Limb (tissue), 2 donors: ENCODE measurements at regions not wholly inside any gene's neighbourhood (a gene's known extent, or its start where the extent isn't known, plus 50 kb on each side); places are given as distances from the start of the nearest gene placed in this dataset.
A peak's percentile ranks its signal among the peaks of the same experiment; 100 is the strongest.
"Not testable (repeated sequence)": the region's sequence is repeated elsewhere in the genome, so short reads cannot be mapped to it uniquely, and the experiment has no call there.

Experiments used
- DNase-seq, 2 donors: peaks; one replicate each; pipeline ENCODE4 v3.0.0-alpha.2; 2016; ENCODE audit errors: extremely low spot score in 2 of 2

DNA sequence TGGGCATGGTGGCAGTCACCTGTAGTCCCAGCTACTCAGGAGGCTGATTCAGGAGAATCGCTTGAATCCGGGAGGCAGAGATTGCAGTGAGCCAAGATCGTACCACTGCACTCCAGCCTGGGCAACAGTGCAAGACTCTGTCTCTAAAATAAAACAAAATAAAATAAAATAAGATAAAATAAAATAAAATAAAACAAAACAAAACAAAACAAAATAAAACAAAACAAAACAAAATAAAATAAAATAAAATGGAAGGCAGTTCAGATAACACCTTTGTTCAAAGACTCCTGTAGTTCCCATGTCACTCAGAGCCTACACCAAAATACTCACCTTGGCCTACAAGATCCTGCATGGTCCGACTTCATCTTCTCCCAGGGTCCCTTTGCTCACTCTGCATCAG lies 61.3 kb downstream of the SYF2 start:
- not testable (repeated sequence) for DNase-seq

DNA sequence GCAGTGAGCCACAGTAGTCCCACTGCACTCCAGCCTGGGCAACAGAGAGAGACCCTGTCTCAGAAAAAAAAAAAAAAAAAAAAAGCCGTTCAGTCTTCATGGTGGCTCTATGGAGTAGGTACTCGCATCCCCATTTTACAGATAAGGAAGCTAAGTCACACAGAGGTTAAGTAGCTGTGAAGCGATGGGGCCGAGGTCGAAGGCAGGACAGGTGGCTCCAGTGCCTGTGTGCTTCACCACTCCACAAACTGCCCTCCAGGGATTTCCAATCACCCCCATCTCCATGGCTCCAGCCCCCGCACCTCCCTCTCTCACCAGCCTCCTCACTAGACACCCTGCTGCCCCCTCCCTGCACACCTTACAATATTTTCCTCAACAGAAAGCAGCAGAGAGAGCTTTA lies 61.9 kb downstream of the SYF2 start:
- DNase-seq, result no peak

DNA sequence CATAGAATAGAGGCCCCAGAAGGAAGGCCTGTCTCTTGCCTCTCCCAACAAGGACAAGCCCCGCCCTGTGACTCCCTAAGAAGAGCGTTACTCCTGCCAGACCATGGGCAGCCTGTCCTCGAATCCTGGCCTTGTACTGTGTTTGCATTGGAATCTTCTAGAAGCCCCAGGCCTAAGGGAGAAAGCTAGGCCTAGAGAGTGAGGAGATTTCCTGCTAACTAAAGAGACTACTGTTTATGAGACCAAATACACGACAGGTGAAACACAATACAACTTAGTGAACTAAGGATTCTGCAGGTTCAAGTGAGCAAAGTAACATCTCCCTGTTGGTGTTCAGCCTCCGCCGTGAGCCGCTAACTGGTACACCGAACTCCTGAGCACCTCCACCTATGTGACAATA lies 62.7 kb downstream of the SYF2 start:
- DNase-seq, result no peak

DNA sequence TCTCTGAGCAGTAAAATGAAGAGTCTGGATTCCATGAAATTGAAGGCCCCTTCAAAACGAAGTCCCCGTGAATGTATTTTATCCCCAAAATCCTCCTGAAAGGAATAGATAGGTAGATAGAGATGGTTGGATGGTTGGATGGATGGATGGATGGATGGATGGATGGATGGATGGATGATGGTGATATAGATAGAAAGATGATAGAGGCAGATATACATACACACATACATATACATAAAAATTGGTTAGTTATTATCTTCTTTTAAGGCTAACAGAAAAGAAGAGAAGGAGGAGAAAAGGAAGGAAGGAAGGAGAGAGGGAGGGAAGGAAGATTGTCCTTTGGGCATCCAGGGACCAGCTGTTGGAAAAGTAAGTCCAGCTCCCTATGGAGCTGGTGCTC lies 63.1 kb downstream of the SYF2 start:
- DNase-seq, result no peak

DNA sequence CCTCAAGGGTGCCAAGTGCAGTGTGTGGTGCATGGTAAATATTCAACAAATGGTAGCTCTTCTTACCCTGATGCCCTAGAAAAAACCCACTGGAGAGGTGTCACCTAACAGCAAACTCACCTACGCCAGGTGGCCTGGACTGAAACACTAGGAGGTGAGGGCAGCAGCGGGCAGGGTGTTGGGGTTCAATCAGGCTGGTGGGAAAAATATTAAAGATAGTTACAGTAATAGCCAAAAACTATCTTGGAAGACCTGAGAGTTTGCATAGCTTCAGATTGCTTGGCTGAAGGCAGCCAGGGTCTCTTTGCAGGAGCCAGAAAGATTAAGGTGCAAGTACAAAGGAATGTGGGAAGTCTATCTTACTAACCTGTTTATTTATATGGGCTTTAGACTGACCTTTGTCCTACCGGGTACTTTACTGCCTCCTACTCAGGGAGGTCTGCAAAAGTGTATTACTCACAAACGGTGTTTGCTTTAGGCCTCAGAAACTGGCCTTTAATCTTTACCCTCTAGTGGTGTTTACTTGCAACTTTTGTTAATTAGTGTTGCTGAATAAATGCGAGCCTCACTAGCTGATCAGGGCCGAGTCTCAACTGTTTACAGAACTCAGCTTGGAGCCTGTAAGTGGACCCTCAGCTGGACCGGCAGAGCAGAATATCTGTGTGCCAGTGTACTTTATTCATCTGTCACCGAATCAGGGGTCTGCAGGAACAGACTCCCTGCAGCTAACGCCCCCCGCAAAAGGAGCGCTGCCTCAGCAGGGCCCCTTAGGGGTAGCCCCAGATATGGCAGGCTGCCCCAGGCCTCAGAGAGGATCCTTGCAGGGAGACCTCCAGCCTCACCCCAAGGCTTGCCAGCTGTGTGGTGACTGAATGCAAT lies 63.9 kb downstream of the SYF2 start:
- no peak for DNase-seq

DNA sequence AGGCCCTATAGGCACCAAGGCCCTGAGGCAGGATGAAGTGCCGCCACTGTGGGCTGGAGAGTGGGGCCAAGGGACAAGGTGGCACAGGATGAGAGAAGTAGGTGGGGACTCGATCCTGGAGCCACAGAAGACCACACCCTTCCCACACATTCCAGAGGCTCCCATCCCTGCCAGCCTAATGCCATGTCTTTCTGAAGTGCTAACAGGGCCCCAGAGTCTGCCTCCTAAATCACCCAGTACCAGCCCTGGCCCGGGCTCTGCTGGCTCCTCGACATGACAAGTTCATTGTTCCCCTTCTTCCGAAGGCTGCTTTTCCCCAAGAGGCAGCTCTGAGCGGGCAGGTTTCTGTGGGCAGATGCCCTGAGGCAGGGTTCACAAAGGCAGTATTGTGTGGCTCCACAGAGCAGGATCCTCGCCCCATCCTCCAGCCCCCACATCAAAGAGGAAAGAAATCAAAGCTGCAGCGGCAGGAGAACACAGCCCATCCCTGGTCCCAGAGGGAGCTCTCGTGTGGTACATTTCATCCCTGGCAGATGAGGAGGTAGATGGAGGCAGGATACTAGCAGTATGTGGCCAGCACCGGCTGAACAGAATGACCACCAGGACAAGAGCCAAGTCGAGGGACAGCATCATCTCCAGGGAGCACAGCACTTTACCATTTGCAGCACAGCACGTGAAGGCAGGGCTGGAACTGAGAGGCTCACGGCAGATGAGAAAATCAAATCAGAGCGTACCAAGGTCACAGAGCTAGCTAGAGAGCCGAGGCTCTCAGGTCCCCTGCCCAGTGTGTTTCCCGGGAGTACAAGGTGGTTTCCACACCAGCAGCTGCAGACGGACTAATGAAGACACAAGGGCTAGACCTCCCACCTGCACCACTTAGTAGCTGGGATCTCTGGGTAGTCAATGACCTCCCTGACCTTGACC lies 64.8 kb downstream of the SYF2 start:
- no peak for DNase-seq

DNA sequence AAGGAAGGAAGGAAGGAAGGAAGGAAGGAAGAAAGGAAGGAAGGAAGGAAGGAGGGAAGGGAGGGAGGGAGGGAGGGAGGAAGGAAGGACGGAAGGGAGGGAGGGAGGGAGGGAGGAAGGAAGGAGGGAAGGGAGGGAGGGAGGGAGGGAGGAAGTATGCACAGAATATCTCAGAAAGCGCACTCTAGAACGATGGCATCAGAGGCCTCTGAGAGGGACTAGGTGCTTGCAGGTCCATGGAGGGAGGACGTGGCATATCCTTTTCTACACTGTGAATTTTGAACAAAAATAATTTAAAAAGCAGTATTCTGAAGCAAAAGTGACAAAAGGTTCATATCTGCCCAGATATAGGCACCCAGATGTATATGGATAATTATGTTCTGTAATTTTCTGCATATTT lies 65.5 kb downstream of the SYF2 start:
- DNase-seq, result no peak

DNA sequence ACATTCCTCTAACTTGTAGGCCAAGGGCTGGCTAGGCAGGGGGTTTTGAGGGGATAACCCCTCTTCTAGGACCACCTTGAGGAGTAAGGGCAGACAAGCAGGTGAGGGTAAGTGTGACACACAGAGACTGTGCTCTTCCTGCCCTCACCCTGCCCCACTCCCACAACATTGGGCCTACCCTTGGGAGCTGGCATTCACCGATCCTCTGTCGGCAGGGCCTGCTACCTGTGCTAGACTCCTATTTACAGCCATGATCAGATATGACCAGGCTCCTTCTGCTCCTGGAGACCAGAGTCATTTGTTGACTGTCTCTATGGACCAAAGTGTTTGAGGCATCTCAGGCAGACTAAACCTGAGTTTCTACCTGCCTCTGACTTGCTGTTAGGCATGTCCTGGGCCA lies 68.3 kb downstream of the SYF2 start:
- no peak for DNase-seq

DNA sequence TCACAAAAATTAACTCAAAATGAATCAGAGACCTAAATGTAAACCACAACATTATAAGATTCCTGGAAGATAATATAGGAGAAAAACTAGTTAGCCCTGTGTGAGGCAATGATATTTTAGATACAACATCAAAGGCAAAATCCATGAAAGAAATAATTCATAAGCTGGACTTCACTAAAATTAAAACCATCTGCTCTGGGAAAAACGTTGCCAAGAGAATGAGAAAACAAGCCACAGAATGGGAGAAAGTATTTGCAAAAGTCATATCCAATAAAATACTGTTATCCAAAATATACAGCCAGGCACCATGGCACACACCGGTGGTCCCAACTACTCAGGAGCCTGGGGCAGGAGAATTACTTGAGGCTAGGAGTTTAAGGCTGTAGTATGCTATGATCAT lies 70.3 kb downstream of the SYF2 start:
- no peak for DNase-seq

DNA sequence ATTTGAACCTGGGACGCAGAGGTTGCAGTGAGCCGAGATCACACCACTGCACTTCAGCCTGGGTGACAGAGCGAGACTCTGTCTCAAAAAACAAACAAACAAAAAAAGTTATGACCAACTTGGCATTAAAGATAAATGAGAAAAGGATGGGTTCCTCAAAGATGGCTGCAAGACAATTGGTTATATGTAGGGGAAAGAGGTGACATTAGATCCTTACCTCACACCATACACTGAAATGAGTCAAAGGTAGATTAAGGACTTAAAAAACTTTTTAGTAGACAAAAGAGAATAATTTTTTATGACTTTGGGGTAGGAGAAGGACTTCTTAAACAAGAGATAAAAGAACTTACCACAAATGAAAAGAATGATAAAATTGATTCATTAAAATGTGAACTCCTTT lies 74.5 kb downstream of the SYF2 start:
- no peak for DNase-seq

DNA sequence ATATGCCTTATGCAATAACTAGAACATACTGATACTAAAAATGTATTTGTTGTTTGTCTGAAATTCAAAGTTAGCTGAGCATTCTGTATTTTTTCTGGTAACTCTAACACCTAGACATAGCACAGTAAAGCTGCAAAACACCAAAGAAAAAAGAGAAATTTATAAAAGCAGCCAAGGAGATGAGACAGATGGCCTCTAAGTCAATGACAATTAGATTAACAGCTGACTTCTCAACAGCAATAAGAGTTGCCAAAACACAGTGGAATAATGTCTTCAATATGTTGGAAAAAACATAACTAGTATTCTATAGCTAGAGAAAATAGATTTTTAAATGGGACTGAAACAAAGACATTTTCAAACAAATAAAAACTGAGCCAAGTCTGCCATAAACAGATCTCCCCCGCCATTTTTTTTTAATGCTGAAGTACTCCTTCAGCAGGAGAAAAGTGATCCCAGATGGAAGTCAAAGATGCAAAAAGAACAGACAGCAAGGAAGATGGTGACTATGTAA lies 81.3 kb downstream of the SYF2 start:
- peak in 1 of 2 donors; percentile 47 for DNase-seq

DNA sequence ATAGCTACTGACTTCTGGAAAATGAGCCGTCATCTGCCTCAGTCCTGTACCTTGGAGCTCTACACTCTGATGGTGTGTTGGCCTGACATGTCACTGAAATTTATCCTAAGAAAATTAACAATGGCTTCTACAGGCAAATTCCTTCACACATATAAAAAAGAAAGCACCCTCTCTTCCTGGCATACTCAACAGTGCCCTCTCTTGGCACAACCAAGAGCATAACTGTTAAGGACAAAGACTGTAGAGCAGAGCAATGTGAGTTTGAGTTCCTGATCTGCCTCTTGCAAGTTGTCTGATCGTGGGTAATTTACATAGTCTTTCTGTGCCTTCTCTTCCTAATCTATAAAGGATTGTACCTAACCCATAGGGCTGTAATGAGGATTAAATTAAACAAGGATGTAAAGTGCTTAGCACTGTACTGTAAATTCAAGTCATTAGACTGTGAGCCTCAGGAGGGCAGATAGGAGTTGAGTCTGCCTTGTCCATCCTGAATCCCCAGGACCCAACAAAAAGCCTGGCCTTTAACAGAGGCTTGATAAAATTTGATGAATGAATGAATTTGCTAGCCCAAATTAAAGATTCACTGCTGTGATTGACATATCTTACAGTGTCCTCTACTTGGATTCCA lies 83.5 kb downstream of the SYF2 start:
- no peak for DNase-seq

DNA sequence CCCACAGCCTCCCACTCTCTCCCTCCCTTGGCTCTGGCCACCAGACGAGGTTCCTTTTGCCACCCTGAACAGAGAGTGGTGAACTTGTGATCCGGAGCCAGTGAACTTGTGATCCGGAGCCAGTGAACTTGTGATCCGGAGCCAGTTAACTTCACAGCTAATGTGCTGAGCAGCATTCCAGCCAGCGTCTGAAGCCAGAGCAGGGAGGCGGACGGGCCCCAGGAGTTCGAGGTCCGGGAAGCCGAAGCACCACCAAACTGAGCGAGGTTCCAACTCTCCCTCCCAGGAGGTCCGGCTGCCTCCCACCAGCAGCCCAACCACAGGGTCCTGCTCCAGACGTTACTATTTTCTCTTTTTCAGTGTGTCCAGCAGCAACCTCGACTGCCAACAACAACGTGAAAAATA lies 85.8 kb downstream of the SYF2 start:
- peak; percentile 16 to 41 for DNase-seq

DNA sequence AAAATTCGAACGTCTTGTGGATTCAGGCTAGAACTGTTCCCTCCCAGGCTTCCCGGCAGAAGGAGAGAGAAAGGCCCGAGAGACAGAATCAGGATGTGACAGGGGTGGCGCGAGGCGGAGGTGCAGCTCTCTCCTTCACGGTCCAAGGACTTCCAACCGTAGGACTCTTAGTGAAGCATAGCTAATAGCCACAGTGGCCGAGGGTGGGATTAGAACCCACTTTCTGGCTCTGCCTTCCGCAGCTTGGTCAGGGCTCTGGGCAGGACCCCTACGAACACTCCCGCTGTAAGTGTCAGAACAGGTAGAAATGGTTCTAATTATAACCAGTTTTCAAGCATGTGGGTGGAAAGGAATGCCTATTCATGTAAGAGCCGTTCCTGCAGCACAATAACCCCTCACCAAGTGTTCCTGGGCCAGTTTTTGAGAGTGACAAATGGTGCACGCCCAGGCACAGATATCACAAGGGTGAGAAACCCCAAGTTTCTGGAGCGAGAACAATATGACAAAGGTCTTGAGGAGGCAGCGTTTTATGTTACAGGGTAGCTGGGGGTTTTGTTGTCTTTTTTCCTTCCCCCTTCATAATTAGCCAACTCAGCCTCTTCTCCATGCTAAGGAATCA lies 86.4 kb downstream of the SYF2 start:
- no peak for DNase-seq

DNA sequence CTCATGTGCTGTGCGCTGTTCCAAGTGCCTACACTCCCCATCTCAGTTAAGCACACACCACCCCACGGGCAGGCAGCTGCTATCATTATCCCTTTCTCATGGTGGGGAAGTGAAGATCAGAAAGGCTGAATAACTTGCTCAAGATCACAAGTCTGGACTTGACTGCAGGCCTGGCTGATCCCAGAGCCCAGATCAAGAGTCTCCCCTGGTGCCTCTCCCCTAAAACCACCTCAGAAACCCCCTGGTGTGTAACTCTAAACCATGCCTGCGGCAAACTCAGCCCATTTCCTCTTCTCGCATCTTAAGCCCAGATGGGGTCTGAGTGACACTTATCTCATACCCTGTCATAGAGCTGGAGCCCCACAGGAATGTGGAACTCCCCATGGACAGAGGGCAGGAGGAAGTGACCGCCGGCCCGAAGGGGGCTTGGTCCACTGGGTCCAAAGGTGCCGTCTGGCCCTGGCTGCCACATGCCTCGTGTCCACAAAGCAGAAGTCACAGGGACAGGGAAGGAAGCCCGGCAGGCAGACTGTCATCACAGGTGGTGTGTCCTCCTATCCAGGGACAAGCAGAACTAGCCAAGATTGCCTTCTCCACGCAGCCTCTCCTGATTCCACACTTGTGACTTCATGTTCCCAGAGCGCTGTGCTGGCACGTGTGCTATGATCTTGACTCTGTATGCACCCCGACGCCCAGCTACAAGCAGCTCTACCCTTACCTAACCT lies 92.1 kb downstream of the SYF2 start:
- no peak for DNase-seq

DNA sequence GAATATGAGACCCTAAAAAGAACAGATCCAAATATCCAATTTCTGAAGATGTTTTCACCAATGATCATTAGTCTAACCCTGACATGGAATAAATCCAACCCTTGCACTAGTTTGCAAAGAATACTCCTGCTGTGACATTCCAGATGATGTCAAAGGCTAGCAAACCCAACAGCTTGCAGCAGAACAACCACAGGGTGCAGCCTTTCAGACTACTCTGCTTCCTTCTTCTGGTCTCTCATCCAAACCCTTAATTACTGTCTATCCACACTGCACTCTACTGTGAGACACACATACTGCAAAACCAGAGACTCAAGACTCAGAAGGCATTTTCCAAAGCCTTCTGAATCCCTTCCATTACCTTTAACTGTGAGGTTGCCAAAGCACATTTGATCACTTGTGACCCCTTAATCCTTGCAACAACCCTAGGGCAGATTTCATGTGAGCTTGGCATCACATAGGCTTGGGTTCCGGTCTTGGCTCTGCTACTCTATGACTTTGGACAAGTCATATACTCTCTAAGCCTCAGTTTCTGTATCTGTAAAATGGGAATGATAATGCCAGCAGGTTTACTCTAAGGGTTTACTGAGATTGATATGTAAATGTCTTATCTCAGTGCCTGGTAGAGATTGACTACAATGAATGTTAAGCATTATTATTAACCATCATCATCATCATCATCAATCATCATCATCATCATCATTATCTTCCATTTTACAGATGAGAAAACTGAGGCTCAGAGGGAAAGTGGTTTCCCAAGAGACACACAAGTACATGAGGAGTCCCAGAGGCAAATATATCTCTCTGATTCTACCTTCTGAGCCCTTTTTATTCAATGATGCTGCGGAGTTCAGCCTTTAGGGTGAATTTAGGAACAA lies 94.5 kb downstream of the SYF2 start:
- no peak for DNase-seq

DNA sequence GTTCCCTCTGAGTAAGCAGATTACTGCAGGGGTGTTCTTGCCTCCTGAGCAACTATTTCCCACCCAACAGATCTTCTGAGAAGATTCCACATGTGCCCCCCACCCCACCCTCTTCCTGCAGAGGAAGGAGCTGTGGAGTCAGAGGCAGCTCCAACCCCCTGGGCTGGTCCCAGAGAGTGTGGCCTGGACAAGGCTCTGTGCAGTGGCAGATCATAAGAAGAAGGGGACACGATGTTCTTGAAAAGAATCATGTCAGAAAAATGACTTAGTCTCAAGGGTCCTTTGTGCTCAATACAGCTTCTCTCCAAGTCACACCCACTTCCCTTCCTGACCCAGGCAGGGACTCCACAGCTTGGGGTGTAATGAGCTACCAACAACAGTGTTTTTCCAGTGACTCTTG lies 95.2 kb downstream of the SYF2 start:
- DNase-seq, result no peak

DNA sequence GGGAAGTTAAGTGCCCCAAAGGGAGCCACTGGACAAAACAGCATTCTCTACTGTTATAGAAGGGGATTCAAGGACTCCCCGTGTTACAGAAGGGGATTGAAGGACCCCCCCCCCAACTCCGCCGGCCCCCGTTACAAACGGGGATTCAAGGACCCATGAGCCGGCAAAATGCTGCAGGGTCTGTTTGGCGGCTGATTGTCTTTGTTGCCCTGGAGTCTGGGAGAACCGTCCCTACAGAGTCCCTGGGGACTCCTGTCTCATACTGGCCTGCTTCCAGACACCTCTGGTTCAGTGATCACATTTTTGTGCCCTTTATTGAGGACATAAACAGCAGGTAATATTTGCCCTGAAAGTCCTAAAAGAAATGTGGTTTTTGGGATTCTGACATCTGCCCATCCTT lies 96.4 kb downstream of the SYF2 start:
- DNase-seq, result no peak

DNA sequence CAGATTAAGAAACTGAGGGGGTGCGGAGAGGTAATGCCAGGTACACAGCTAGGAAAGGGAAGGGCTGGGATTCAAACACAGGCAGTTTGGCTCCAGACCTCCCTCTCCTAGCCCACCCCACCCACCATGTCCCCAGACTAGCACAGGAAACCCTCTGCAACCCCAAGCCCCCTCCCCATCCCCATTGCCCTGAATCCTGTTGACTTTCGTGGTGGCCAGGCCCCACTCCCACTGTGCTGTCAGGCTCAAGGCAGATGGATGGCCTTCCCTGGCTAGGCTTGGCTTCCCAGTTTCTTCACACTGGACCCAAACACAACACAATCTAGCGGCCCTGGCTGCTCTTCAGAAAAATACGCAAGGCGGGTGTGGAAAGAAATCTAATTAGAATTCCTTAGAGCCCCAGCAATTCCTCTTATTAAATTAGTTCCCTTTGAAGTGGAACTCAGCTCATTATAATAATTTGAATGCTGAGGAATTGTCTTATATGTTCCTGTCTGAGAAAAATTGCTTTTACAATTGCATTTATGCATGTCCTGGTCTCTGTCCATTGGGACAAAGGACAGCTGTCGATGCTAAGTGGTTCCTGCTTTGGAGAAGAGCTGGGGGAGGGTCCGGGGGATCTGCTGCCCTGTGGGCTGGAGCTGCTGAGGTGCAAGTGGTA lies 97.4 kb downstream of the SYF2 start:
- peak in 1 of 2 donors; percentile 36 for DNase-seq
